ENCODE measurements at regions not wholly inside any gene's neighbourhood (a gene's known extent, or its start where the extent isn't known, plus 50 kb on each side); places are given as distances from the start of the nearest gene placed in this dataset.

DNA sequence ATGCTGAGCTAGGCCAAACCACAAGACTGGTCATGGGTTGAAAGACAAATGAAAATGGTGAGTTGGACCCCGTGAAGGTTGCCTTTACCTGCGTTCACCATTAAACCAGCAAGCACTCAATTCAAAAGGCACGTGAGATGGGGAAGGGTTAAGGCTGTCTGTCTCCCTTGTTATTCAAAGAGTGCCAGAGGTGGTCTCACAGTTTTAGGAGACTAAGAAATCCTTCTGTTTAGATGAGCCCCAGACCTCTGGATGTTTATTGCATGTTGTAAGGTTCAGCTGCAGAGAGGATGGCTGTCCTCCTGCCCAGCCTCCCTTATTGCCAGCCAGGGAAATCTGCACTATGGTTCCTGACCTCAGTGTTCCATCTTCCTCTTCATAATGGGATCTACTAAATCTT lies 498.0 kb upstream of the CELF2 start:
- no peak for DNase-seq (ENCODE audit: low read depth in 4 of 4, low spot score in 2 of 4)

DNA sequence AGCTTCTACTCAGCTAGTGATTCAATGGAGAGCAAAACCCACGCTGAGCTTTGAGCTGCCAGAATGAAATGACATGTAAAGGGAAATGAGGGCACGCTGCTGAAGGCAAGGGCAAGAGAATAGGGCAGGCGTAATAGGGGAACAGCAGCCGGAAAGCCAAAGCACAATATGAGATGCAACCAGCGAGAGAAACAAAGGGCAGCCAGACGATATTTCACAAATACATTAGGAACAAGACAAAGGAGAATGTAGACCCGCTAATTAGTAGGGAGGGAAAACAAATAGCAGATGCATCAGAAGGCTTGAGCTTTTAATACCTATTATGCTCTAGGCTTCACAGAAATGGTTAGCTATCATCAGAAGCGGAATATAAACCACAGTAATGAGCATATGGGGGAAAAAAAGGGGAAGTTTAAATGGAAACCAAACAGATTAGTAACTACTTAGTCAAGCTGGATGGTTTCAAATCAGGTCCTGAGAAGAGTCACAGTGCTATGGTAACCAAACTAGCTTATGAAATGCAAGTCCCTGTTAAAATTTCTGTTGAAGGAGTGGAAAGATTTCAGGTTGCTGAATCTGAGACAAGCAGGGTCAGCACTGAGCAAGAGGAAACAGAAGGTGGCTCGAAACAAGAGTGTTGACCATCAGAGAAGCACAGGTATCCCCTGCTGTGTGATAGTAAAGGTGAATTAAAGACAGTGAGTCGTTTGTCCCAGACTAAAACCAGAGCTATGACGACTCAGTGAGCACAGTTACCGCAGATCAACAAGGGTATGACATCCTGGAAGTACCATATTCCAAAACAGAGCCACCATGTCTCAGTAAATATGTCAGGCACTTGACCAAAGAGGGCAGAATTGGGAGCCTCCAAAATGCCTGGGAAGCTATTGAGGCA lies 496.9 kb upstream of the CELF2 start:
- DNase-seq (ENCODE audit: low read depth in 4 of 4, low spot score in 2 of 4), result no peak

DNA sequence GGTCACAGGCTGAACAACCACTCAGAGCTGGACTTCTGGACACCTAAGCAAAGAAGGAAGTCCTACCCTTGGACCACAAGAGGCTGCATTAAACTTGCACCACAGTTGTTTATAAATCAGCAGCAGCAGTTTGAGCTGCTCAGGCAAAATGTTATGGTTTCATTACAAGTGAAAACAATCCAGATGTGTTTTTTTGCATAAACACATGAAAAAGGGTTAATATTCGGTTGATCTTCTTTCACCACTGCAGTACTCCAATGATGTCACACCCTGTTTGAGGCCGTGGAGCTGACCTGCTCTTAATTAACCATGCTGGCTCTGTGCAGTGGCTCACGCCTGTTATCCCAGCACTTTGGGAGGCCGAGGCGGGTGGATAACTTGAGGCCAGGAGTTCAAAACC lies 490.8 kb upstream of the CELF2 start:
- DNase-seq (ENCODE audit: low read depth in 4 of 4, low spot score in 2 of 4), result no peak

DNA sequence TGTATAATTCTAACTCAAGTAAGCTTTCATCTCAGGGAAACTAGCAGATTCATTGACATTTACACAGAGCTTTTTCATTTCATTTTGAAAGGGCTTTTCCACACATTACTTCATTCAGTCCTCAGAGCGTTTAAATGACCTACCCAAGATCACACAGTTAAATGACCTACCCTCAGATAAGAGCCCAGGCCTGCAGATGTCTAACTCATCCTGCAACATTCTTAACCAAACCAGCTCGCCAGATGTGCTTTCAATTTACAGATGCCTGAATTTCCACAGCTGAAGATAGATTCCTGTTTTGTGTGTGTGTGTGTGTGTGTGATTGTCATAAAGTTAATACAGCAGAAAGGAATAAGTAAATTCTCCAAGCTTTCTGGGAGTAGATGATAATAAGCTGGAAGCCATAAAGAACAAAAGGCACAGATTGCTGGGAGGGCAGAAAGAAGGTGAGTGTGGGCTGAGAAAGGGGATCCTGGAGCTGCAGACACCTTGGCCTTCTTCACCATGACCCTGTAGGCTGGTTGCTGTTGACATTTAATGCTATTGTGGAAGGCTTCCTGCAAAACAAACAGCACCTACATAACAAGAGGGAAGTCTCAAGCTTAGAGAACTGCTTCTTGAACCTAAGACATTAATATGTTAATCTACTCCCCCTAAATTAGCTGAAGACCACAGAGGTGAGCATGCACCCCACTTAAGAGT lies 489.7 kb upstream of the CELF2 start:
- no peak for DNase-seq (ENCODE audit: low read depth in 4 of 4, low spot score in 2 of 4)

DNA sequence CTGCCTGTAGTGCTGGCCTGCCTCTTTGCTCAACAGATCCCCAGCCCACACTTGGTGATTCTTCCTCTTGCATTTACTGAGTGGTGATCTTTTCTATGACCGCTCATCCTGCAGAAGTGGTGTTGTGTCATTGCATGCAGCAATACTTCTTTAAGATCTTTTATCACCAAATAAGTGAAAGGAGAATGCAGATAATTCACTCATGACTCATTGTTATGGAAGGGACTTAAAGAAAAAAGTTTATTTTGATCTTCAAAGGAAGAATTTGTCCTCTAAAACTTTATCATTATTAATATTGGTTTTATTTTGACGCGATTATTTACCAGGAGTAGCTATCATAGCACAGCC lies 489.1 kb upstream of the CELF2 start:
- DNase-seq (ENCODE audit: low read depth in 4 of 4, low spot score in 2 of 4), result no peak

DNA sequence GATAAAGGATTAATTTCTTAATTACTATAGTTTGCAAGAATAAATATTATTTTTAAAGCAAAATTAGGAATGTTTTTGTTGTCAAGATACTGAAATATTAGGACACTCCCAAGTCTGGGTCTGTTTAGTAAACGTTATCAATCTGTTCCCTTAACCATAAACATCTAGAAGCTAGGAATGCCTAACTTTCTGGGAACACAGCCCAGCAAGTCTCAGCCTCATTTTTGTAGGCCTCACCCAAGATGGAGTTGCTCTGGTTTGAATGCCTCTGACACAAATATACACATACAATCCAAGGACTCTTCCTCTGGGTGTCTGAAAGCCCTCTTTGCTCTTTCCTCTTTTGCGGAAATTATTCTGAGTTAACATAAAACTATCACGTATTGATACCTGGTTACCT lies 487.4 kb upstream of the CELF2 start:
- no peak for DNase-seq (ENCODE audit: low read depth in 4 of 4, low spot score in 2 of 4)

DNA sequence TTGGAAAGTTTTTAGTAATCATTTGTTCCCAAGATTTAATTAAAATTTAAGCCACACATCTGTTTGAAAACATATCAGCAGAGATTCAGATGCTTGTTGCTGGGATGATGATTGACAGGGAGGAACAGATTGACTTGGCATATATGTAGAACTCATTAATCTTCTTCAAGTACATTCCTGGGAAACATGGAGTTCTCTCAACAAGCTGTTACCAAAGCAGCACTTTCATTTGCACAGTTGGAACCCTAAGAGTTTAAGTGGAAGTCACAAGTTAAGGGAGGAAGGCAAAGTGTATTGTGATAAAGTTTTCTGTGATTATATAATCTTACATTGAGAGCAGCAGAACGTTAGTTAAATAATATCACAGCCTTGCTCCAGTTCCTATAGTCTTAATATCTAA lies 485.4 kb upstream of the CELF2 start:
- DNase-seq (ENCODE audit: low read depth in 4 of 4, low spot score in 2 of 4), result no peak

DNA sequence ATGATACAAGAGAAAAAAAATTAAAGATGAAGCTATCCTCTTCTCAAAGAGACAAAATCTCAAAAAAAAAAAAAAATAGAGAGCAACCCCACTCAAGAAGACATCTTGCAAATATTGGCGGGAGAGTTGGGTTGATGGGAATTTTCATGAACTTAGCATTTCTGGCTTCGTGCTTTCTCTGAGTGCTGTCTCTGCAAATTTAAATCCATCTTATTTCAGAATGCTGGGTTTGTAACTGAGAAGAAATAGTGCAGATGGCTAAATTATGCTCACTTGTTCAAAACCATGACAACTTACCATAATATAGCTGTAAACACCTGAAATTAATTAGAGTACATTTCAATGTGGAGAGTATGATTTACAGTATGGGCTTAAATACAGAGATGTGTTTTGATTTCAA lies 484.8 kb upstream of the CELF2 start:
- no peak for DNase-seq (ENCODE audit: low read depth in 4 of 4, low spot score in 2 of 4)

DNA sequence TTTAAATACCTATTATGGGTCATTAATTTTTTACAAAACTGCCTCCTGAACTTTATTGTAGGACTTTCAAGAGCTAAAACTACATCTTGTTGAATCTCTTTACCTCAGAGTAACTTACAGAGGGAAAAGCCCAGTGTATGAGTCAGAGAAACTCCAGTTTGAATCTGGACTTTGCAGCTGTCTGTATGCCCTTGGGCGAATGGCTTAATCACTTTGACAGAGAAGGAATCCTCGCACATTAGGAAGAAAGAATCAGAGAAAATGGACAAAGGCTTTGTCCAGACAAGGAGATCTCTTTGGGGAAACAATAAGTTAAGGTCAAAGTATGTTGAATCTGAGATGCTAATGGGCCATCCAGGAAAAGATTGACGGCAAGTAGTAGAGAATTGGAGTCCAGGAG lies 484.2 kb upstream of the CELF2 start:
- no peak for DNase-seq (ENCODE audit: low read depth in 4 of 4, low spot score in 2 of 4)

DNA sequence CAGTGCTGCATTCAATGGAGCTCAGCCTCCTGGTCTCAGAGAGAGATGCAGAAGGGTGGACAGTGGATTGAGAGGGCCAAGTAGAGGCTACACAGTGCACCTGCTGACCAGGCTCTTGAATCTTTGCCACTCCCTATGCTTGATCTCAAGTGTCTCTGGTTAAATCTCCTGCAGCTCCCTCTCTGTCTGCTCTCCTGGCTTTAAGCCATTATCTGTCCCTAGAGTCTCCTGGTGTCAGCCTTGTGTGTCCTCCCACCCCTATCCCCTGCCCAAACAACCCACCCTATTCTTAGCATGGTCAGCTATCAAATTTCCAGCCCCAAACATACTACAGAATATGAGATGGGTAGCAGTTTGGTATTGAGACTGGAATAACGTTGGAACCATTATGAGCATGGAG lies 479.3 kb upstream of the CELF2 start:
- DNase-seq (ENCODE audit: low read depth in 4 of 4, low spot score in 2 of 4), result no peak

DNA sequence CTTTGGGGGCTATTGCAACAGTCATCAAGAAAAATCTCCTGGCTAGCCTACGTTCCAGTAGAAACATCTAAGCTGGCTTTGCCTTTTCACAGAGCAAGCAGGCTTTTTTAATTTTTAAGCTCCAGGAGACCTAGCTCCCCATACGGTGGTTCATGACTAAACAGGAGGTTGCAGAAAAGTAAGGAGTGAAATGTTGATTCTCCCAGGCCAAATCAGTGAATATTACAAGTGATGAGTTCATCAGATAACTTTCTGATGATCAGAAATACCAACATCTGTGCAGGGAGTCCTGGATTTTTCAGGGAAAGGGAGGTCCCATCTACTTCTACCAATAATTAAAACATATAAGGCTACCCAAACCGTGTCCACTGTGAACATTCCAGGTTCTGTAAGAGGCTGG lies 477.3 kb upstream of the CELF2 start:
- DNase-seq (ENCODE audit: low read depth in 4 of 4, low spot score in 2 of 4), result no peak

DNA sequence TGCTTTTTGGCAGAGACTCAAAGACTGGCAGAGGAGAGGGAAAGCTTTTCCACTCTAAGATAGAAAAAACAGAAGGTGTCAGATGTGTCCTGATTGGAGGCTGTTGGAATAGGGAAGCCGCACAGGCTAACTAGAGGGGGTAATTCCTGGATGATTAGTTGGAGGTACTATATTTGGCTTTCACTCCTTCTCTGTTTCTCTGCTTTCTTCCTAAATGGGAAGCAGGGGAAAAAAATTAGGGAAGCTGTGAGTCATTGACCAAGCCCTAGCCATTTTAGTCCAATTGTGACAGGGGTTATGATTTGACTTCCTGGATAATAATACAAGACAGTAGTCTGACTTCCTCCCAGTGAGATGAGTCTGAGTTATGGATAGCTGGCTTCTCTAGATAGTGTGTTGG lies 475.2 kb upstream of the CELF2 start:
- no peak for DNase-seq (ENCODE audit: low read depth in 4 of 4, low spot score in 2 of 4)

DNA sequence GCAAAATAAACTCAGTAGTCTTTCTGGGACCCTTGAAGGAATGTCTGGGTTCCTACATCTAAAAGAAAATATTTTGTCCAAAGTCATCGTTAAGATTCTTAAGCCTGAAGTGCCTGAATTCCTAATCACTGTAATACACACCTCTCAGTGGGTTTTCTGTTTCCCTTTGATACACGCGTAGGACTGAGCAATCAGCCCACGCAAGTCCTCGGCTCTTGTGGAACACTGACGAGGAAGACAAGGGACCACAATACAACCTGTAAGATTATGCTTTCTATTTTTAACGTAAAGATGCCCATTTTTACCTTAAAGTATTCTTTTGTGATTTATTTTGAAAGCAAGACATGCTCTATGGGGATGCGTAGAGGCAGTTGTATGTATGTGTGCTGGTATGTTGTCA lies 472.8 kb upstream of the CELF2 start:
- no peak for DNase-seq (ENCODE audit: low read depth in 4 of 4, low spot score in 2 of 4)

DNA sequence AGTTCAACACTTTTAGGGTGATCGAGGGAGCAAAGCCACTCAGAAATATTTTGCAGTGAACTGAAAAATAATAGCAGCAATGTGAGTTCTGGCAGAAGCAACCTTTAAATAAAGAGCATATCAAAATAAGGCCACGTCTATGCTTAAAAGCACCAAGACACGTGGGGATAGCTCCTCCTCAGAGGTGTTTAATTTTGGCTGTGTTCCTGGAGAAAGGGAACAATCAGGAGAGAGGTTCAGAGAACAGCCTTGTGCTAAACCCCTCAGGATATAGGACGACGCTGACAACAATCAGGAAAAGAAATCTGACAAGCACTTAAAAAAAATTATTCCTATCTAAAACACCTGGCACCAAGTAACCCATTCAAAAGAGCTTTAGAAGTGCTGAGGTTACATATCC lies 471.9 kb upstream of the CELF2 start:
- DNase-seq (ENCODE audit: low read depth in 4 of 4, low spot score in 2 of 4), result no peak

DNA sequence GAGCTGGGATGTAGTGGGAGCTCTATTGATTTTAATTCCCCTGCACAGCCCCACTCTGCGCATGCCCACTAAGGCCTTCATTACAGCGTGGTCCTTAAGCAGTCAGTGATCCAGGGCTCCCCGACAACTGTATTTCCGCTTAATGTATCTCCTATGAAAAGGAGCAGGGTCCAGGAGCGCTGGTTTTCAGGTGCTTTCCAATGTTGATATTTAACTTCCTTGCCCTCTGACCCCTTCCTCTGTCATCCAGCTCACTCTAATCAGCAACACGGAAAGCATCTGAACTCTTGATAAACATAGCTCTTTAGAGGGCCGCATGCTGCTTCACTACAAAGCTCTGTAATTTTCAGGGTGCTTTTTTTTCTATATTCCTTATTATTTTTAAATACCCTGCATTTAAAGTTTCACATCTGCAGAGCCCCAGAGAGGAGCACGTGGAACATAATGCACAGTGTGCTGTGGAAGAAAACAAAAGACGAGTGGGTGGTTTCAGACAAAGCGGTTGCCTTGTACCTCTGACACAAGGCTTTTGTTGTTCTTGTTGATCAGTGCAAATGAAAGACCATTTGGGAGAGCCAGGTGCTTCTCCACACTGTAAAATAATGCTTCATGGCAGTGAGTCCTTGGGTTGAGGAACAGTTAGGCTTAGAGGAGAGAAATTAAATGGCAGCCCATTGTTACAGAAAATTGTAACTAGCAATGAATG lies 465.9 kb upstream of the CELF2 start:
- DNase-seq (ENCODE audit: low read depth in 4 of 4, low spot score in 2 of 4), result peak in 1 of 4 donors; percentile 9

DNA sequence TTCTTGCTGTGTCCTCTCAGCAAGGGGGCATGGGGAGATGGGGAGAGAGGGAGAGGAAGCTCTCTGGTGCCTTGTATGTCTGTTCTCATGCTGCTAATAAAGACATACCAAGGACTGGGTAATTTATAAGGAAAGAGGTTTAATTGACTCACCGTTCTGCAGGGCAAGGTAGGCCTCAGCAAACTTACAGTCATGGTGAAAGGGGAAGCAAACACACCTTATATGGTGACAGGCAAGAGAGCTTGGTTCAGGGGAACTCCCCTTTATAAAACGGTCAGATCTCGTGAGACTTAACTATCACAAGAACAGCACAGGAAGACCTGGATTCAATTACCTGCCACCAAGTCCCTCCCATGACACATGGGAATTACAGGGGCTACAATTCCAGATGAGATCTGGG lies 464.7 kb upstream of the CELF2 start:
- no peak for DNase-seq (ENCODE audit: low read depth in 4 of 4, low spot score in 2 of 4)

DNA sequence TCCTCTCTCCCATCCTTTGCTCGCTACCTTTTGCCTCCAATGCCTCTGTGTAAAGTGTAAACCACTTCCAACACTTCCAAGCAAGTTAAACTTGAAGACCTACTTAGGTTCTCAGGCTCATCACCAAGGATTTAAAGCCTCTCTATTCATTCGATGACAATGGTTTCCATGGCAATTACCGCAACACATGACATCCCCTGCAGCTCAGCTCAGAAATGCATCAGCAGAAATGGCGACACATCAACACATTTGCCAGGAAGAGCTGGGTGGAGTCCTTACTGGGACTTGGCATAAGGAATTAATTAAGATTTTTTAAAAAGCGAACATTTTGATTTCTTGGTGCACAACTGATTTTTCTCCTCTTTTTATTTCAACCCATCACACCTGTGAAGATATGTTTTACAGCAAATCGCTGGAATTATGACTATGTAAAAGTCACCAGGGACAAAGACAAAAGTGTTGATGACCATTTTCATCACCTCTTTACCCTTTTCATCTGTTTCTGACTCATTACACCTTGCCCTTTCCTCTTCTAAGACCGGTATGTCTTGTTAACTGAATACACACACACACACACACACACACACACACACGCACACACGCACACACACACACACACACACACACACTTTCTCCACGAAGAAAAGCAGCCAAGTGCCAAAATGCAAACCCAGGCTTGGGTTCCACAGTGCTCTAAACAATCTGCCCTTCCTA lies 453.4 kb upstream of the CELF2 start:
- no peak for DNase-seq (ENCODE audit: low read depth in 4 of 4, low spot score in 2 of 4)

DNA sequence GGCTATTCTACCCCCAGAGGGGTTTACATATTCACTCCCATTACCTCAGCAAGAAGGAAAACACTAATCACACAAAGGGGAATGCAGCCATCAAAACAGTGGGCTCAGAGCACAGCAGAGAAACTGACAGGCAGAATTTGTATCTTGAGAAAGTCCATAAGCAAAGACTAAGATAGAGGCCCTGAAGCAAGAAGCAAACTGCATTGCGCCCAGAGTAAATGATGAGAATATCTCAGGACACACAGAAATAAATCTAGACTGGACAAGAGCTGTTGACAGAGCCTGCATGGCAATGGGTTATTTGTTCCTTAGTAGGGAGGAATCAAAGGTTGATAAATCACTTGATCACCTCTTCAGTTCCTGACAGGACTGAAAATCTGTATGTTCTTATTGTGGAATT lies 440.7 kb upstream of the CELF2 start:
- no peak for DNase-seq (ENCODE audit: low read depth in 4 of 4, low spot score in 2 of 4)

DNA sequence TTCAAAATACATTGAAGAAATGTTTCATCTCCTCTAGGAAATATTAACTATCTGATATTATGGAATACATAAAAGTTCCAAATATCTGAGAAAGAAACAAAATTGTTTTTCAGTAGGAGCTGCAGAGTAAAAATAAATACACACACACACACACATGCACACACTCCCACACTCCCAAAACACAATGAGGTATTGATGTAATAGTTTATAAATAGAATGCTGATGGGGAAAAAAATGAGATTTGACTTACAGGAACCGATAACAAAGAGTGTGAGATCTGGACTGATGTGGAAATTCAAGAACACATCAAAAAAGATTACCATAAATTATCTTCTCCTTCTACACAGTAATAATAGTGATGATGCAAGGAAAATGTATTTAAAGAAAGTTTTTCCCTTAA lies 438.0 kb upstream of the CELF2 start:
- DNase-seq (ENCODE audit: low read depth in 4 of 4, low spot score in 2 of 4), result no peak

DNA sequence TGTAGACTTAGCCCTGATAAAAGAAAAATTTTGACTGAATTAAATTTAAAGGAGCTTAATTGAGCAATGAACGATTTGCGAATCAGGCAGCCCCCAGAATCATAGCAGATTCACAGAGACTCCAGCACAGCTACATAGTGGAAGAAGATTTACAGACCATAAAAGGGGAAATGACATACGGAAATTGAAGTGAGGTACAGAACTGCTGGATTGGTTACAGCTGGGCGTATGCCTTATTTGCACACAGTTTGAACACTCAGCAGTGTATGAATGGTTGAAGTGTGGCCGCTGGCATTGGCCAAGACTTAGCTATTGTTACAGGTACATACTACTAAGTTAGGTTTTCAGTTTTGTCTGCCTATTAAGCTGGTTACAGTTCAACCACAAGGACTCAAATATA lies 433.5 kb upstream of the CELF2 start:
- peak in 1 of 4 donors; percentile 6 for DNase-seq (ENCODE audit: low read depth in 4 of 4, low spot score in 2 of 4)

DNA sequence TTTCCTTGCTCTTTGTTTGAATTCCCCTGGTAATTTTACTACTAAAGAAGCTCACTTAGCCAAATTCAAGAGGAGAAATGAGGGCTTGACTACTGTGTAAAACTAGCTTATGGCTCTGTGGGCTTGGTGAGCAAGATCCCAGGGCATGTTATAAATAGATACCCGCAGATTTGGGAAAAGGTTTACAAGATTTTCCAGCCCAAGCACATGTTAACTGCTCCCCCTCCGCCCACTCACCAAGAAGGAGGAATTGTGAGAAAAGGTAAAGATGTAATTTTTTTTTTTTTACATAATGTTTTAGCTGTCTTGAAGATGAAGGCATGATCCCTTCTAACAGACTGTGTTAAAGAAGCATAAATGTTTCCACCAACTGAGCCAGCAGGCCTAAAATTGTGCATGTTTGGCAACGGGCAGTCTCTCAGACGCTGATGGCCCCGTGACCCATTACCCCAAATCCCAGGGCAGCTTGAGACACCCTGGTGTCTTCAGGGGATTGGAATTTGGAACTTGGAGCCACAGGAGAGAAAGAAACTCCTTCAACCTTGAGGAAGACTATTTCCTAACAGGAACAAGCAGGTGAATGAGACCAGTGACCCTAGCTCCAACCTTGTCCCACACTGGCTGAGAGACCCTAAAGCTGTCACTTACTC lies 429.8 kb upstream of the CELF2 start:
- no peak for DNase-seq (ENCODE audit: low read depth in 4 of 4, low spot score in 2 of 4)

Data from left renal cortex interstitium (tissue), 4 donors.